Tibial artery (tissue), 4 donors: ENCODE measurements at regions not wholly inside any gene's neighbourhood (a gene's known extent, or its start where the extent isn't known, plus 50 kb on each side); places are given as distances from the start of the nearest gene placed in this dataset.

Experiments
- DNase-seq, 2 donors: peaks; one replicate each; pipeline ENCODE4 v3.0.0-alpha.2; 2019
- H3K27ac ChIP-seq, 2 donors: fragments of 200-600 bp; sonication (generic) in 1 of 2; 1 replicate in 1 of 2; 2 replicates in 1 of 2; pipeline ENCODE4 v1.5.1; 2018 to 2019; ENCODE audit warnings: mild to moderate bottlenecking in 1 of 2
- H3K27me3 ChIP-seq, 2 donors: fragments of 200-600 bp; sonication (generic) in 1 of 2; one replicate each; pipeline versions ENCODE4 v1.5.1 to v1.6.0; 2016 to 2019
- H3K36me3 ChIP-seq, 3 donors: fragments of 200-600 bp; sonication (generic) in 2 of 3; one replicate each; pipeline ENCODE4 v1.5.1; 2016 to 2019; ENCODE audit warnings: mild to moderate bottlenecking in 2 of 3
- H3K4me1 ChIP-seq, 4 donors: fragments of 200-600 bp; sonication (generic) in 2 of 4; 1 replicate in 3 of 4; 2 replicates in 1 of 4; pipeline ENCODE4 v1.5.1; 2016 to 2019
- H3K4me3 ChIP-seq, 2 donors: fragments of 200-600 bp; sonication (generic) in 1 of 2; 1 replicate in 1 of 2; 2 replicates in 1 of 2; pipeline ENCODE4 v1.5.1; 2018 to 2019; ENCODE audit warnings: mild to moderate bottlenecking in 2 of 2
- H3K9me3 ChIP-seq, 3 donors: fragments of 200-600 bp; sonication (generic) in 1 of 3; one replicate each; pipeline ENCODE4 v1.5.1; 2016 to 2019
- intact Hi-C: fragments of 100-400 bp; cut with DNase I; formaldehyde crosslinking; loops from one replicate; pipeline ENCODE4 v1.15.0; 2023; ENCODE audit warnings: low total_unique reads
- TF ChIP-seq, protein P1 (sequence below), 2 experiments: fragments of 200-600 bp in 1 of 2; fragments of 450-650 bp in 1 of 2; IDR thresholded peaks; one replicate each; pipeline ENCODE4 v1.5.1; 2017 to 2019; ENCODE audit warnings: antibody characterized with exemption in 2 of 2, mild to moderate bottlenecking in 1 of 2, moderate library complexity in 1 of 2

DNA sequence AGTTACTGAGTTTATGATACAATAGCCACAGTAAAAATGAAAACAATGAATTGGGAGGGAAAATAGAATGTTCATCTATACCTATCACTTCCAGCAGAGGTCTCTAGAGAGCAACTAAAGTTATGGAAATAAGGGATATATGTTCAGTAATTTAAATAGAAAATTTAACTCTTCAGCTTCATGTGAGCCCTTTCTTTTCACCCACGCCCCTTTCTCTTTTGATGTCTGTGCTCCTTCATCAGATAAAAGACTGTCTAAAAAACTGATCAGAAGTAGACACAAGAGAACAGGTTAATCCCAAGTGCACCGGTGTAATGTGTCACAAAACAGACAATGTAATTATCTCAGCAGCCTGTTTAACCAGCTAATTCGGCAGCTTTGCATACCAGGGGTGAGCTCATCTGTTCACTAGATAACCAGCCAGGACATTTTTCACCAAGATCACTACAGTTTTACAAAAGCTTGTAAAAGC lies 238.5 kb upstream of the ERBB4 start:
- H3K9me3 ChIP-seq = no peaks in the 10 kb centered on the region
- no peak overlapping the region for H3K4me3 ChIP-seq
- no peak for DNase-seq
- intact Hi-C loops = loop anchor here (2.0 kb wide), 1 partner anchor 378 kb away; no protein-coding TSS in a partner anchor
- no peak overlapping the region for H3K27ac ChIP-seq
- no peaks in the 10 kb centered on the region for H3K36me3 ChIP-seq
- TF ChIP-seq, protein P1, sequence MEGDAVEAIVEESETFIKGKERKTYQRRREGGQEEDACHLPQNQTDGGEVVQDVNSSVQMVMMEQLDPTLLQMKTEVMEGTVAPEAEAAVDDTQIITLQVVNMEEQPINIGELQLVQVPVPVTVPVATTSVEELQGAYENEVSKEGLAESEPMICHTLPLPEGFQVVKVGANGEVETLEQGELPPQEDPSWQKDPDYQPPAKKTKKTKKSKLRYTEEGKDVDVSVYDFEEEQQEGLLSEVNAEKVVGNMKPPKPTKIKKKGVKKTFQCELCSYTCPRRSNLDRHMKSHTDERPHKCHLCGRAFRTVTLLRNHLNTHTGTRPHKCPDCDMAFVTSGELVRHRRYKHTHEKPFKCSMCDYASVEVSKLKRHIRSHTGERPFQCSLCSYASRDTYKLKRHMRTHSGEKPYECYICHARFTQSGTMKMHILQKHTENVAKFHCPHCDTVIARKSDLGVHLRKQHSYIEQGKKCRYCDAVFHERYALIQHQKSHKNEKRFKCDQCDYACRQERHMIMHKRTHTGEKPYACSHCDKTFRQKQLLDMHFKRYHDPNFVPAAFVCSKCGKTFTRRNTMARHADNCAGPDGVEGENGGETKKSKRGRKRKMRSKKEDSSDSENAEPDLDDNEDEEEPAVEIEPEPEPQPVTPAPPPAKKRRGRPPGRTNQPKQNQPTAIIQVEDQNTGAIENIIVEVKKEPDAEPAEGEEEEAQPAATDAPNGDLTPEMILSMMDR (IDR thresholded peaks at IDR 0.05) = peak; percentile 64 to 66
- H3K4me1 ChIP-seq = no peaks in the 10 kb centered on the region
- H3K27me3 ChIP-seq = no peaks in the 10 kb centered on the region

DNA sequence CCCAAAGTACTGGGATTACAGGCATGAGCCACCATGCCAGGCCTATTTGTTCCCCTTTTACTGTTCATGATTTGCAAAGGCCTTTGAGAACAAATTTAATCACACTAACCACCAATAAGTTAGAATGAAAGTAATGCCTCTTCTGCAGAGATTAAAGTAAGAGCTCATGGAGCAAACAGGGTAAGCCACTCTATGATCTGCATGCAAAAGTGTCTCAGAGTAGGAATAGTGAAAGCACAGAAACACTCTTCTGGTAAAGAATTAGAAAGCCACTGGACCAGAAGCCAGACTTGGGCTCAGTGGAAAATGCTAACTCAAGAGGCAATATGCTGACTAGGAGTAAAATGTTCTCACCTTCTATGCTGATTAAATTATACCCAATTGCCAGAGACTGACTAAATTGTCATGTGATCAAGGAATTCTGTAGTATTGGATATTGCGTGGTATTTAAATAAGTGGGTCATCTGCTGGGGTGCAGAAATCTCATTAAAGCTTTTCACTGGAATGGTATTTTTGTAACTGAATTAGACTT lies 235.3 kb upstream of the ERBB4 start:
- H3K27ac ChIP-seq = no peak overlapping the region
- TF ChIP-seq, protein P1 (IDR thresholded peaks at IDR 0.05) = no peak
- no peaks in the 10 kb centered on the region for H3K9me3 ChIP-seq
- intact Hi-C loops = no loop called here
- no peaks in the 10 kb centered on the region for H3K36me3 ChIP-seq
- no peak overlapping the region for H3K4me3 ChIP-seq
- DNase-seq = no peak
- H3K27me3 ChIP-seq = no peaks in the 10 kb centered on the region
- H3K4me1 ChIP-seq = no peaks in the 10 kb centered on the region

DNA sequence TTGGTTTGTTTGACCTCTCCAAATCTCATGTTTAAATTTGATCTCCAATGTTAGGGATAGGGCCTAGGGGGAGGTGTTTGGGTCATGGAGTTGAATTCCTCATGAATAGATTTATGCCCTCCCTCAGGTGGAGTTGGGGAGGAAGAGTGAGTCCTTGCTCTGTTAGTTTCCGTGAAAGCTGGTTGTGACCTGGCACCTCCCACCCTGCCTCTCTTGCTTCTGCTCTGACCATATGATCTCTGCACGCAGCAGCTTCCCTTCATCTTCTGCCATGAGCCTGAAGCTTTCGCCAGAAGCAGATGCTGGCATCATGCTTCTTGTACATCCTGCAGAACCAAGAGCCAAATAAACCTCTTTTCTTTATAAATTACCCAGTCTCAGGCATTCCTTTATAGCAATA lies 231.6 kb upstream of the ERBB4 start:
- Histone ChIP-seq H3K4me3 (no peak overlapping the region), H3K27ac (no peak overlapping the region), H3K4me1 (no peaks in the 10 kb centered on the region), H3K27me3 (no peaks in the 10 kb centered on the region), H3K9me3 (no peaks in the 10 kb centered on the region), H3K36me3 (no peaks in the 10 kb centered on the region)
- no peak for DNase-seq
- TF ChIP-seq, protein P1 (IDR thresholded peaks at IDR 0.05) = no peak
- intact Hi-C loops = no loop called here

DNA sequence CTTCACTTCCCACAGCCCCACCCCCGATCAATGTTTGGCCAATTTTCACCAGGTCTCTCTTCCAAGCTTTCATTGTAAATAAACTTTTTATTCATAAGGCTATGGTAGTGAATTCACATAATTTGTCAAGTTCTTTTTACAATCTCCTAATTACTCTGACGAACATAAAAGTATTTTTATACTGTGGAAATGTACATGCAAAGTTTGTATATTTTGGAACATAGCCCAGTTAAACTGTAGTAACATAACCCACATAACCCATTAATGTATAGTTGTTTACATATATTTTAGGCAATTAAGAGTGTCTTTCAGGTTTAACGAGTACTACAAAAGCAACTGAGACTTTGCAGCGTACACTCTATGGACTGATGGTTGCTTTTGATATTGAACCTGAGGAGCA lies 228.3 kb upstream of the ERBB4 start:
- DNase-seq = no peak
- TF ChIP-seq, protein P1 (IDR thresholded peaks at IDR 0.05) = no peak
- no peaks in the 10 kb centered on the region for H3K27me3 ChIP-seq
- H3K4me1 ChIP-seq = no peaks in the 10 kb centered on the region
- no peak overlapping the region for H3K4me3 ChIP-seq
- no peaks in the 10 kb centered on the region for H3K36me3 ChIP-seq
- intact Hi-C loops = no loop called here
- no peak overlapping the region for H3K27ac ChIP-seq
- H3K9me3 ChIP-seq = no peaks in the 10 kb centered on the region

DNA sequence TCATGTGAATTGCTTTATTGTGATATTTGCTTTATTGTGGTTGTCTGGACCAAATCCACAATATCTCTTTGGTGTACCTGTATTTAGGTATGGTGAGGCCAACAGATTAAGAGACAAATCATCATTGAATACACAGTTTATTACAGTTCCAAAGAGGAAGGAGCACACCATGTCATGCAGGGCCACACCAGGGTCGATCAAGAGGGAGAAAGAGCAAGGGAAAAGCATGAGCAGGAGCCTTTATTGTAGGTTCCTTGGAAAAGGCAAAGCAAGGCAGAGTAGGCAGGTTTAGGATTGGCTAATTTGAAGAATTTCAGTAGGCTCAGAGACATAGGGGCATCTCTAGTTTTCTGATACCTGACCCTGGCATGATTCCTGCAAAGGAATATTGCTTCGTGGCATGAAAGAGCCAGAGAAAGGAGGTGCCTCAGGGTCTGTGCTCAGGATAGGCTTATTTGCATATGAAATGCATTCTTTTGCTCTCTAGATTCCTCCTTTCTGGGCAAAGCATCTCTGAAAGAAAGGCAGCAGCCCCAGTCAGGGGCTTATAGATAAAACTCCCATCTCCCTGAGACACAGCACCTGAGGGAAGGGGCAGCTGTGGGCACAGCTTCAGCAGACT lies 214.2 kb upstream of the ERBB4 start:
- Histone ChIP-seq H3K27ac (no peak overlapping the region), H3K4me3 (no peak overlapping the region), H3K4me1 (no peaks in the 10 kb centered on the region), H3K27me3 (no peaks in the 10 kb centered on the region), H3K9me3 (peaks cover 0 to 14% (median 14%) of the 10 kb centered on the region in 3 donors), H3K36me3 (no peaks in the 10 kb centered on the region)
- DNase-seq = no peak
- TF ChIP-seq, protein P1 (IDR thresholded peaks at IDR 0.05) = no peak
- intact Hi-C loops = no loop called here
